ENCODE measurements at regions not wholly inside any gene's neighbourhood (a gene's known extent, or its start where the extent isn't known, plus 50 kb on each side); places are given as distances from the start of the nearest gene placed in this dataset.

GRCh38 chr9:79788662-79789061 is 216.9 kb downstream of the TLE4 start:
- DNase-seq (ENCODE audit: low spot score): no peak

GRCh38 chr9:79781263-79781662 is 209.5 kb downstream of the TLE4 start:
- no peak for DNase-seq (ENCODE audit: low spot score)

GRCh38 chr9:79780559-79780958 is 208.8 kb downstream of the TLE4 start:
- DNase-seq (ENCODE audit: low spot score): no peak

GRCh38 chr9:79779901-79780300 is 208.1 kb downstream of the TLE4 start:
- DNase-seq (ENCODE audit: low spot score): no peak

GRCh38 chr9:79778581-79778980 is 206.8 kb downstream of the TLE4 start:
- no peak for DNase-seq (ENCODE audit: low spot score)

- no peak for DNase-seq (ENCODE audit: low spot score)
Measured at GRCh38 chr9:79776581-79776980, 204.8 kb downstream of the TLE4 start.
